ENCODE measurements at regions not wholly inside any gene's neighbourhood (a gene's known extent, or its start where the extent isn't known, plus 50 kb on each side); places are given as distances from the start of the nearest gene placed in this dataset.

DNA sequence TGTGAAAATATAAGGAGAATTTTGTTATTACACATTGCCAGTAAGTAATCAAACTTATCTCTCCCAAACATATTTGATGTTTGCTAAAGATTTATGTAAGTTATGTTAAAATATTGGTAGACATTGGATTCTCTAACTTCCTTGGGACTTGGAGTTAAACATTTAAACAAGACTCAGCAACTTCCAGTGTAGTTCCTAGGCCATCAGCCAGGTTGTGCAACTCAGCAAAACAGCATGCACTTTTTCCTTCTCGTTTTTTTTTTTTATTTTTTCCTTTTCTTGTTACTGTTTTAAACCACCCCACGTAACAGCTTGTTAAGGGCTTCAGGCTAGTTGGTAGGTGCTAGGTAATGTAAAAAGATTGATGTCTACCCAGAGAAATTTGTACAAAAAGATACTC is 510.4 kb downstream of the ANKRD50 start:
- H3K9me2 ChIP-seq (ENCODE audit: insufficient read depth, low read length), result no peaks in the 10 kb centered on the region
- no peak for TF ChIP-seq EZH2phosphoT487 (IDR thresholded peaks at IDR 0.05; ENCODE audit: borderline replicate concordance, low read depth, low read length)
- TF ChIP-seq, protein P1, sequence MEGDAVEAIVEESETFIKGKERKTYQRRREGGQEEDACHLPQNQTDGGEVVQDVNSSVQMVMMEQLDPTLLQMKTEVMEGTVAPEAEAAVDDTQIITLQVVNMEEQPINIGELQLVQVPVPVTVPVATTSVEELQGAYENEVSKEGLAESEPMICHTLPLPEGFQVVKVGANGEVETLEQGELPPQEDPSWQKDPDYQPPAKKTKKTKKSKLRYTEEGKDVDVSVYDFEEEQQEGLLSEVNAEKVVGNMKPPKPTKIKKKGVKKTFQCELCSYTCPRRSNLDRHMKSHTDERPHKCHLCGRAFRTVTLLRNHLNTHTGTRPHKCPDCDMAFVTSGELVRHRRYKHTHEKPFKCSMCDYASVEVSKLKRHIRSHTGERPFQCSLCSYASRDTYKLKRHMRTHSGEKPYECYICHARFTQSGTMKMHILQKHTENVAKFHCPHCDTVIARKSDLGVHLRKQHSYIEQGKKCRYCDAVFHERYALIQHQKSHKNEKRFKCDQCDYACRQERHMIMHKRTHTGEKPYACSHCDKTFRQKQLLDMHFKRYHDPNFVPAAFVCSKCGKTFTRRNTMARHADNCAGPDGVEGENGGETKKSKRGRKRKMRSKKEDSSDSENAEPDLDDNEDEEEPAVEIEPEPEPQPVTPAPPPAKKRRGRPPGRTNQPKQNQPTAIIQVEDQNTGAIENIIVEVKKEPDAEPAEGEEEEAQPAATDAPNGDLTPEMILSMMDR (conservative IDR thresholded peaks at IDR 0.05; ENCODE audit: low read length), result no peak
- no peak overlapping the region for H3K4me2 ChIP-seq (ENCODE audit: low read length)
- no peaks in the 10 kb centered on the region for H3K36me3 ChIP-seq (ENCODE audit: insufficient read depth, low read length)
- H3K4me3 ChIP-seq (ENCODE audit: low read depth, low read length, poor library complexity, severe bottlenecking), result no peak overlapping the region
- no peaks in the 10 kb centered on the region for H3K79me2 ChIP-seq (ENCODE audit: insufficient read depth, low read depth, low read length)
- BruUV-seq (replicated peaks), result no TSS peak
- CTCF ChIA-PET (ENCODE audit: unreplicated experiment), result no interaction called here
- no peaks in the 10 kb centered on the region for H3K9me3 ChIP-seq (ENCODE audit: low read length)
- H3K27ac ChIP-seq (ENCODE audit: low read depth, low read length, poor library complexity, severe bottlenecking), result no peak overlapping the region
- no peak overlapping the region for H2AFZ ChIP-seq (ENCODE audit: low read length)
- no peaks in the 10 kb centered on the region for H3K4me1 ChIP-seq (ENCODE audit: insufficient read depth, low read length, poor library complexity, severe bottlenecking)
- POLR2A ChIA-PET, result no interaction called here
- DNase-seq (ENCODE audit: low spot score), result no peak
- intact Hi-C loops (cut with micrococcal nuclease; ENCODE audit: unreplicated experiment), result no loop called here
- no peaks in the 10 kb centered on the region for H4K20me1 ChIP-seq (ENCODE audit: insufficient read depth, low read length)

DNA sequence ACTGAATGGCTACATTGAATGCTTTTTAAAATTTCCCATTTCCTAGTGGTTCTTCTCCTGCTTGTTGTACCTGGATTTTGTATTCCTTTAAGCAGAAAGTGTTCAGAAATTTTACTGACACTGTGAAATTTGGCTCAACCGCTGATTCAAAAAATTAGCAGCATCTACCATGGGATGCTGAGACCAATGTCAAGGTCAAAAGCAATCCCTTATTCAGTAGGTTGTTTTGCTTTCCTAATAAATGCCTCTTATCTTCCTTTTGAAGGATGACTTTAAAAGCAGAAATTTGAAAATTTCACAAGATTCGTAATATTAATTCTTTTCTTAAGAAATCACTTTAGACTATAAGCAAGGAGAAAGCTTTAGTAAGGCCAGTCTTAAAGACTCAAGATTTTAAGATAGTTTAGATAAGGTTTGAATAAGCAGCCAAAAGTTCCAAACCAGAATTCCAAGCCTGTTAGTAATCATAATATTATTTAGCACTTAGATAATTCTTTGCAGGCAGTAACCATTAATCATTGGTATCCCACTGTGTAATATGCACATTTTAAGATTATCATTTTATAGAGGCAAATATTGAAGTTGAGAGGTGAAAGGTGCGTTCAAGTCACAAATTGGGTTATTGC is 508.8 kb downstream of the ANKRD50 start:
- BruUV-seq (replicated peaks), result no TSS peak
- Histone ChIP-seq H3K9me3 (ENCODE audit: low read length) (no peaks in the 10 kb centered on the region), H4K20me1 (ENCODE audit: insufficient read depth, low read length) (no peaks in the 10 kb centered on the region), H3K4me1 (ENCODE audit: insufficient read depth, low read length, poor library complexity, severe bottlenecking) (no peaks in the 10 kb centered on the region), H3K27ac (ENCODE audit: low read depth, low read length, poor library complexity, severe bottlenecking) (no peak overlapping the region), H3K4me2 (ENCODE audit: low read length) (no peak overlapping the region), H2AFZ (ENCODE audit: low read length) (no peak overlapping the region), H3K79me2 (ENCODE audit: insufficient read depth, low read depth, low read length) (no peaks in the 10 kb centered on the region), H3K4me3 (ENCODE audit: low read depth, low read length, poor library complexity, severe bottlenecking) (no peak overlapping the region), H3K36me3 (ENCODE audit: insufficient read depth, low read length) (no peaks in the 10 kb centered on the region), H3K9me2 (ENCODE audit: insufficient read depth, low read length) (no peaks in the 10 kb centered on the region)
- ChIA-PET CTCF (ENCODE audit: unreplicated experiment) (no interaction called here), POLR2A (no interaction called here)
- DNase-seq (ENCODE audit: low spot score), result no peak
- TF ChIP-seq, protein P1 (conservative IDR thresholded peaks at IDR 0.05; ENCODE audit: low read length), result no peak
- no peak for TF ChIP-seq EZH2phosphoT487 (IDR thresholded peaks at IDR 0.05; ENCODE audit: borderline replicate concordance, low read depth, low read length)
- intact Hi-C loops (cut with micrococcal nuclease; ENCODE audit: unreplicated experiment), result no loop called here

DNA sequence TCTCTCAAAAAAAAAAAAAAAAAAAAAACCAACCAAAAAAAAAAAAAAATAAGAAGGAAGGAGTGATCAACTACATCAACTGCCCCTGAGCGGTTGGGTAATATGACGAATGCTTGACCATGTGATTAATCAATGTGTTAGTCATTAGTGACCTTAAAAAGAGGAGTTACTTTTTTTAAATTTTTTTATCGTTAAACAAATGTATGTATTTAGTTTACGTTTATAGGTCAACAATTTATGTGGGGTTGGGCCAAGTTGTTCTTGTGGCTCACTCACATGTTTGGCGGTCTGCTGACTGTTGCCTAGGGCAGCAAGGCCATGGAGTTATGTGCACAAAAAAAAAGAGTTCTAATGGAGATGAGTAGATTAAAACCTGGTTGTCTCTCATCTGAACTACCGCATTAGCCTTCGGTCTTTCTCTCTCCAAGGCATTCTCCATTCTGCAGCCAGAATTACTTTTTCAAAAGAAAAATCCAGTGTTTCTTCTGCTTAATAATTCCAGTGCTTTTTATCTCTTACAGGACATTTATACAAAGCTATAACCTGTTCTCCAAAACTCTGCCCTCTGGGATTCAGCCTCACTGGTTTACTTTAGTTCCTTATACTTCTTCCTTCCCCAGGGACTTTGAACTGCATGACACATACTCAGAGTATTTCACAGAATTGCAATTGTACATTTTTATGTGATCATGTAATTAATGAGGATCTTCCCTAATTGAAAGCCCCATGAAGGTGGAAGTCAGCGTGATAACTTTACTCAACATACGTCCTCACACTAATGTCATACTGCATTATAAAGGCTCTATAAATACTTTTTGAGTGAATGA is 505.5 kb downstream of the ANKRD50 start:
- no peak for TF ChIP-seq EZH2phosphoT487 (IDR thresholded peaks at IDR 0.05; ENCODE audit: borderline replicate concordance, low read depth, low read length)
- TF ChIP-seq, protein P1 (conservative IDR thresholded peaks at IDR 0.05; ENCODE audit: low read length), result no peak
- ChIA-PET CTCF (ENCODE audit: unreplicated experiment) (no interaction called here), POLR2A (no interaction called here)
- no peaks in the 10 kb centered on the region for H3K4me1 ChIP-seq (ENCODE audit: insufficient read depth, low read length, poor library complexity, severe bottlenecking)
- no peaks in the 10 kb centered on the region for H3K36me3 ChIP-seq (ENCODE audit: insufficient read depth, low read length)
- no peaks in the 10 kb centered on the region for H3K9me3 ChIP-seq (ENCODE audit: low read length)
- no peaks in the 10 kb centered on the region for H4K20me1 ChIP-seq (ENCODE audit: insufficient read depth, low read length)
- intact Hi-C loops (cut with micrococcal nuclease; ENCODE audit: unreplicated experiment), result no loop called here
- no peaks in the 10 kb centered on the region for H3K9me2 ChIP-seq (ENCODE audit: insufficient read depth, low read length)
- H3K79me2 ChIP-seq (ENCODE audit: insufficient read depth, low read depth, low read length), result no peaks in the 10 kb centered on the region
- BruUV-seq (replicated peaks), result no TSS peak
- no peak for DNase-seq (ENCODE audit: low spot score)
- H3K27ac ChIP-seq (ENCODE audit: low read depth, low read length, poor library complexity, severe bottlenecking), result no peak overlapping the region
- no peak overlapping the region for H3K4me2 ChIP-seq (ENCODE audit: low read length)
- no peak overlapping the region for H2AFZ ChIP-seq (ENCODE audit: low read length)
- no peak overlapping the region for H3K4me3 ChIP-seq (ENCODE audit: low read depth, low read length, poor library complexity, severe bottlenecking)

Measured in OCI-LY7 (cell line).